Ascending aorta (tissue), 2 donors: ENCODE measurements at regions not wholly inside any gene's neighbourhood (a gene's known extent, or its start where the extent isn't known, plus 50 kb on each side); places are given as distances from the start of the nearest gene placed in this dataset.

Experiments
- DNase-seq, 2 donors: peaks; one replicate each; pipeline ENCODE4 v3.0.0-alpha.2; 2019; ENCODE audit warnings: low spot score in 2 of 2
- H3K27ac ChIP-seq, 2 donors: fragments of 200-600 bp; sonication (generic); one replicate each; pipeline ENCODE4 v1.5.1; 2016 to 2017; ENCODE audit warnings: mild to moderate bottlenecking in 1 of 2
- H3K27me3 ChIP-seq: fragments of 200-600 bp; sonication (generic); one replicate; pipeline ENCODE4 v1.5.1; 2017
- H3K36me3 ChIP-seq, 2 donors: fragments of 200-600 bp; sonication (generic); one replicate each; pipeline ENCODE4 v1.5.1; 2016
- H3K4me1 ChIP-seq, 2 donors: fragments of 200-600 bp; sonication (generic); one replicate each; pipeline ENCODE4 v1.5.1; 2016 to 2017; ENCODE audit warnings: mild to moderate bottlenecking in 1 of 2
- H3K4me3 ChIP-seq, 2 donors: fragments of 200-600 bp; sonication (generic); one replicate each; pipeline ENCODE4 v1.5.1; 2016 to 2017; ENCODE audit warnings: mild to moderate bottlenecking in 1 of 2
- H3K9me3 ChIP-seq, 2 donors: fragments of 200-600 bp; sonication (generic); one replicate each; pipeline ENCODE4 v1.5.1; 2016
- intact Hi-C: fragments of 100-400 bp; cut with DNase I; formaldehyde crosslinking; loops from one replicate; pipeline ENCODE4 v1.15.1; 2023
- TF ChIP-seq, protein P1 (sequence below), 3 experiments: fragments of 200-600 bp in 2 of 3; fragments of 450-650 bp in 1 of 3; sonication (generic) in 2 of 3; IDR thresholded peaks; one replicate each; pipeline ENCODE4 v1.5.1; 2016 to 2019; ENCODE audit warnings: antibody characterized with exemption in 3 of 3, mild to moderate bottlenecking in 1 of 3, moderate library complexity in 1 of 3

DNA sequence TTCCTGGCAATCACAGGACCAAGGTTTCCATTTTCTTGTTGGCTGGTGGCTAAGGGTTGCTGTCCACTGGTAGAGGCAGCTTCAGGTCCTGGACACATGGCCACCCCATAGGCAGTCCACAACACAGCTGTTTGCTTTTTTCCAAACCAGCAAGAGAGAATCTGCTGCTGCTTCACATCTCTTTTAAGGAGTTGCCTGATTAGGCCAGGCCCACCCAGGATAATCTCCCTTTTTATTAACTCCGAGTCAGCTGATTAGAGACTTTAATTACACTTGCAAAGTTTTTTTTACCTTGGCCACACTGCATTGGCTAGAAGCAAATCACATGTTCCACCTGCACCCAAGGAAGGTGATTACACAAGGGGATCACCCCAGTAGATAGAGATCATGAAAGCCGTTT lies 106.6 kb upstream of the IRX6 start:
- intact Hi-C loops = no loop called here
- Histone ChIP-seq H3K4me1 (no peaks in the 10 kb centered on the region), H3K36me3 (no peaks in the 10 kb centered on the region), H3K27me3 (no peaks in the 10 kb centered on the region), H3K9me3 (no peaks in the 10 kb centered on the region), H3K27ac (no peak overlapping the region), H3K4me3 (no peak overlapping the region)
- TF ChIP-seq, protein P1, sequence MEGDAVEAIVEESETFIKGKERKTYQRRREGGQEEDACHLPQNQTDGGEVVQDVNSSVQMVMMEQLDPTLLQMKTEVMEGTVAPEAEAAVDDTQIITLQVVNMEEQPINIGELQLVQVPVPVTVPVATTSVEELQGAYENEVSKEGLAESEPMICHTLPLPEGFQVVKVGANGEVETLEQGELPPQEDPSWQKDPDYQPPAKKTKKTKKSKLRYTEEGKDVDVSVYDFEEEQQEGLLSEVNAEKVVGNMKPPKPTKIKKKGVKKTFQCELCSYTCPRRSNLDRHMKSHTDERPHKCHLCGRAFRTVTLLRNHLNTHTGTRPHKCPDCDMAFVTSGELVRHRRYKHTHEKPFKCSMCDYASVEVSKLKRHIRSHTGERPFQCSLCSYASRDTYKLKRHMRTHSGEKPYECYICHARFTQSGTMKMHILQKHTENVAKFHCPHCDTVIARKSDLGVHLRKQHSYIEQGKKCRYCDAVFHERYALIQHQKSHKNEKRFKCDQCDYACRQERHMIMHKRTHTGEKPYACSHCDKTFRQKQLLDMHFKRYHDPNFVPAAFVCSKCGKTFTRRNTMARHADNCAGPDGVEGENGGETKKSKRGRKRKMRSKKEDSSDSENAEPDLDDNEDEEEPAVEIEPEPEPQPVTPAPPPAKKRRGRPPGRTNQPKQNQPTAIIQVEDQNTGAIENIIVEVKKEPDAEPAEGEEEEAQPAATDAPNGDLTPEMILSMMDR (IDR thresholded peaks at IDR 0.05) = no peak
- no peak for DNase-seq

DNA sequence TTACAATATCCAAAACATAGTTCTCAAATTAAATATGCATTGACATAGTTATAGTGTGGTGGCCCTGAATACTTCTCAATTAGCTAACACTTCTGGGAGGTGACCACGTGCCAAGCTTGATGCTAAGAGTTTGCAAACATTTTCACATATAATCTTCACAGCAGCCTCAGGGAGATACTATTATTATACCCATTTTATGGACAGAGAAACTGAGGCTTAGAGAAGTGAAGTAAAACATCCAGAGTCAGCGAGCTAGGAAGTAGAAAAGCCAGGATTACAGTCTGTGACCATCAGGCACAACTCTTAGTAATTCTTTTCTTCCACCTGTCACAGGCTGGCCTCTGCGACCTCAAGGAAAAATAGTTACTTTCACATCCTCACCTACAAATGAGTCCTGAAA lies 102.2 kb upstream of the IRX6 start:
- H3K27ac ChIP-seq = no peak overlapping the region
- no peak for DNase-seq
- TF ChIP-seq, protein P1 (IDR thresholded peaks at IDR 0.05) = no peak
- no peaks in the 10 kb centered on the region for H3K36me3 ChIP-seq
- intact Hi-C loops = no loop called here
- no peaks in the 10 kb centered on the region for H3K27me3 ChIP-seq
- no peaks in the 10 kb centered on the region for H3K9me3 ChIP-seq
- no peaks in the 10 kb centered on the region for H3K4me1 ChIP-seq
- no peak overlapping the region for H3K4me3 ChIP-seq

DNA sequence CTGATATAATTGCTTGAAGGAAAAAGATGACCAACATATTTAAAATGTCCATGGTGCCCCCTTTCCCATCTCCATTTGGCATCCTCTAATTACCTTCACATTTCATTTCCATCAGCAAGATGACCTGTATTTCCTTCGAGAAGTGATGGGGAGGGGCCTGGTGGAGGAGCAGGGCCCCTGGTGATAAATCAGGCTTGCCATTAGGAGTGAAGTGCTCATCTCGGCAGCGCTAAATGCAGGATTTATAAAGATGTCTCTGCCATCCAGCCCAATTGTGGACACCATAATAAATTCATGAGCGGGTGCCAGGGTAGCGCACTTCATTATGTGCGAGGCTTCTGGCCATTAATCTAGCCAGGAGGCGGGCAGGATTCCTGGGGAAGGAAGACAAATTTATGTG lies 101.5 kb upstream of the IRX6 start:
- Histone ChIP-seq H3K4me3 (no peak overlapping the region), H3K27ac (no peak overlapping the region), H3K9me3 (no peaks in the 10 kb centered on the region), H3K27me3 (no peaks in the 10 kb centered on the region), H3K4me1 (no peaks in the 10 kb centered on the region), H3K36me3 (no peaks in the 10 kb centered on the region)
- no peak for DNase-seq
- TF ChIP-seq, protein P1 (IDR thresholded peaks at IDR 0.05) = no peak
- intact Hi-C loops = no loop called here

DNA sequence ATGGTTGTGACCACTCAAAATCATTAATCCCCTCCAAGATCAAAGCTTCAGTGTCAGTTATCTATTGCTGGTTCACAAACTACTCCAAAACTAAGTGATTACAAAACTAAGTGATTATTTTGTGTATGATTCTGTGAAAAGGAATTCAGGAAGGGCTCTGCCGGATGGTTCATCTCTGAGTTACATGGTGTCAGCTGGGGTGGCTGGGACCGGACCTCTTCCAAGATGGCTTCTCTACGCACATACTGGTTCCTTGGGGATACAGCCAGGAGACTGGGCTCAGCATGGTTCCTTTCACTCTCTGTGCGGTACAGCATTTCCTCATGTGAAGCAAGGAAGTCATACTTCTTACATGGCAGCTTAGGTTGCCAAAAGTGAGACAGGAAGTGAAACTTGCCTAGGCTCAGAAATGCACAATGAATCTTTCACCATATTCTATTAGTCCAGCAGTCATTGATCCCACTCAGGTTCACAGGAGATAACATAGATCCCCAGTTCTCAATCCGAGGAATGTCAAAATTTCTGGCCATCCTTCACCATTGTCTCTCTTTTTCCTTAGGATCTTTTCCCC lies 97.9 kb upstream of the IRX6 start:
- no peak for DNase-seq
- Histone ChIP-seq H3K9me3 (no peaks in the 10 kb centered on the region), H3K4me3 (no peak overlapping the region), H3K27me3 (no peaks in the 10 kb centered on the region), H3K36me3 (no peaks in the 10 kb centered on the region), H3K4me1 (no peaks in the 10 kb centered on the region), H3K27ac (no peak overlapping the region)
- TF ChIP-seq, protein P1 (IDR thresholded peaks at IDR 0.05) = no peak
- intact Hi-C loops = no loop called here

DNA sequence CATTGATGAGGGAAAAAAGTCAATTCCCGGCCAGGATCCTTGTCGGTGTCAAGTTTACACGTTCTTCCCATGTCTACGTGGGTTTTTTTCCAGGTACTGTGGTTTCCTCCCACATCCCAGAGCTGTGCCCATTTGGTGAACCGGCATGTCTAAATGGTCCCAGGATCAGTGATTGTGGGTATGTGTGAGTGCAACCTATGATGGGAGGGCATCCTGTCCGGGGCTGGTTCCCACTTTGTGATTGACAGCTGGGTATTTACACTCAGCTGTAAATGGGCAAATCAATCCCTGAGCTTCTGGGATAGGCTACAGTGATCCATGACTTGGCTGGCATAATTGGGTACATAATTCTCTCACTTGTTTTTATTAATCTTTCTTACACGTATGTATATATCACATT lies 91.2 kb upstream of the IRX6 start:
- Histone ChIP-seq H3K9me3 (no peaks in the 10 kb centered on the region), H3K27ac (no peak overlapping the region), H3K36me3 (no peaks in the 10 kb centered on the region), H3K27me3 (no peaks in the 10 kb centered on the region), H3K4me1 (no peaks in the 10 kb centered on the region), H3K4me3 (no peak overlapping the region)
- no peak for DNase-seq
- intact Hi-C loops = no loop called here
- TF ChIP-seq, protein P1 (IDR thresholded peaks at IDR 0.05) = no peak

DNA sequence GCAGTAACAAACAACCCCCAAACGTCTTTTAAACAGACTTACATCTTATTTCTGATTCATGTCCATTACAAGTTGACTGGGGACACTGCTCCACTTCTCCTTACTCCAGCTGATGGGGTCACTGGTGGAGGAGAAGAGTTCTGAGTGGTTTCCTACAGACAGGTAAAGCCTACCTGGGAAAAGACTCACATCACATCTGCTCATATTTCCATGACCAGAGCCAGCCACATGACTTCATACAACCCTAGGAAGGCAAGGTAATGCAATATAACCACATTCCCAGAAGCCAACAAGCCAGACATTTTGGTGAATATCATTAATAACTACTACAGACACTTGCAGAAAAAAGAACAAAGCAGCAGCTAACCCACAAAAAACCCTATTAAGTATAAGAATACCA lies 90.5 kb upstream of the IRX6 start:
- TF ChIP-seq, protein P1 (IDR thresholded peaks at IDR 0.05) = no peak
- no peaks in the 10 kb centered on the region for H3K4me1 ChIP-seq
- H3K36me3 ChIP-seq = no peaks in the 10 kb centered on the region
- H3K27ac ChIP-seq = no peak overlapping the region
- H3K4me3 ChIP-seq = no peak overlapping the region
- DNase-seq = no peak
- H3K9me3 ChIP-seq = no peaks in the 10 kb centered on the region
- intact Hi-C loops = no loop called here
- no peaks in the 10 kb centered on the region for H3K27me3 ChIP-seq
